Superior temporal gyrus (tissue), 1 donor: ENCODE measurements at regions not wholly inside any gene's neighbourhood (a gene's known extent, or its start where the extent isn't known, plus 50 kb on each side); places are given as distances from the start of the nearest gene placed in this dataset.
"Not testable (repeated sequence)": the region's sequence is repeated elsewhere in the genome, so short reads cannot be mapped to it uniquely, and the experiment has no call there.

Experiments
- DNase-seq: peaks from one replicate; pipeline ENCODE4 v3.0.0-alpha.2; 2016; ENCODE audit errors: extremely low spot score

DNA sequence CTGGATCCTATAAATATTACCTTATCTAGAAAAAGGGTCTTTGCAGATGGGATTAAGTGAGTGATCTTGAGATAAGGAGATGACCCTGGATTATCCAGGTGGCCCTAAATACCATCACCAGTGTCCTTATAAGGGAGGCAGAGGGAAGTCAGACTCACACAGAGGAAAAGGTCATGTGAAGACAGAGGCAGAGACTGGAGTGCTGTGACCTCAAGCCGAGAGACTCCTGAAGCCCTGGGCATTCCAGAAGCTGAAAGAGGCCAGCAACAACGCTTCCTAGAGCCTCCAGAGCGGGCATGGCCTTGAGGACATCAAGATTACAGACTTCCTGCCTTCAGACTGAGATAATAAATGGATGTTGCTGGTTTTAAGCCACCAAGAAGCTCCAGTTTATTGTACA is 118.8 kb downstream of the ATPSCKMT start:
- no peak for DNase-seq

DNA sequence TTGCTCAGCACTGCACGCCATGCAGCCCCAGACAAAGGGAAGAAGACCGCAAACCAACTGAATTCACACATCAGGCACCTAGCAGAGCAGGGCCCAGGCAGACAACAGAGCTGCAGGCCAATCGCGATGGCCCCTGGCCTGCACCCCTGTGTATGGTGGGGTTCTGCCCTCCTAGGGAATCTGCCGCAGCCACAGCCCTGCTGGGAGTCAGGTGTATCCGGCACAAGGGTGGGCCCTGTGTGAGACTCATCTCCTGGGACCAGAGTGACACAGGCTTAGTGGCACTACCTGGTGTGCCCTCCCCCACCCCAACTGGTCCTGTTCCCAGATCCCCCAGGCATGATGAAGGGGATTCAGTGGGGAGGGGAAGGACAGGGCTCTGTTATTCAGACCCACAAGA is 122.8 kb downstream of the ATPSCKMT start:
- no peak for DNase-seq

DNA sequence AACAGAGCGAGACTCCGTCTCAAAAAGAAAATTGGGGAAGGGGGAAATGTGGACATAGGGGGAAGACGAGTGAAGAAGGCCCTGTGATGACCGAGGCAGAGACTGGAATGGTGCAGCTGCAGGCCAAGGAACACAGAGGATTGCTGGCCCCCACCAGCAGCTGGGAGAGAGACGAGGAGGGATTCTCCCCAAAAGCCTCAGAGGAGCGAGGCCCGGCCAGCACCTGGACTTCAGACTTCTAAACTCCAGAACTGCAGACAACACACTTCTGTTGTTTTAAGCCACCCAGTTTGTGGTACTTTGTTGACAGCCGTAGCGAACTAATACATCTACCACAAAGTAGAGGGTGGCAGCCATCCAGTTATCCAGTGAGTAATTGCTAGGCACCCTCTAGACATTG is 124.6 kb downstream of the ATPSCKMT start:
- no peak for DNase-seq

DNA sequence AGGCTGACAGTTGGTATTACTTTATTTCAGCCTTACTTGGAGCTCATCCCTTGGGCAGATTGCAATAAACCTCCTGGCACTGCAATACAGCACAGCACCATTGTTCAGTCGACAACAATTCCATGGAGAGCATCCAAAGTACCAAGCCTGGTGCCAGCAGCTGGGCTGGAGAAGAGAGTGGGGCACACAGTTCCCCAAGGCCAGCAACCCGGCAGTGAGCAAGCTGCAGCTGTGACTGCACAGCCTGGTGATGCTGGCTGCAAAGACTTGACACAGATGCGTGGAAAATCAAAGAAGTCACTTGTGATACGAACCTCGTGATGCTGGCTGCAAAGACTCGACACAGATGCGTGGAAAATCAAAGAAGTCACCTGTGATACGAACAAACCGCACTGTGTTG is 125.4 kb downstream of the ATPSCKMT start:
- peak; percentile 98 for DNase-seq

DNA sequence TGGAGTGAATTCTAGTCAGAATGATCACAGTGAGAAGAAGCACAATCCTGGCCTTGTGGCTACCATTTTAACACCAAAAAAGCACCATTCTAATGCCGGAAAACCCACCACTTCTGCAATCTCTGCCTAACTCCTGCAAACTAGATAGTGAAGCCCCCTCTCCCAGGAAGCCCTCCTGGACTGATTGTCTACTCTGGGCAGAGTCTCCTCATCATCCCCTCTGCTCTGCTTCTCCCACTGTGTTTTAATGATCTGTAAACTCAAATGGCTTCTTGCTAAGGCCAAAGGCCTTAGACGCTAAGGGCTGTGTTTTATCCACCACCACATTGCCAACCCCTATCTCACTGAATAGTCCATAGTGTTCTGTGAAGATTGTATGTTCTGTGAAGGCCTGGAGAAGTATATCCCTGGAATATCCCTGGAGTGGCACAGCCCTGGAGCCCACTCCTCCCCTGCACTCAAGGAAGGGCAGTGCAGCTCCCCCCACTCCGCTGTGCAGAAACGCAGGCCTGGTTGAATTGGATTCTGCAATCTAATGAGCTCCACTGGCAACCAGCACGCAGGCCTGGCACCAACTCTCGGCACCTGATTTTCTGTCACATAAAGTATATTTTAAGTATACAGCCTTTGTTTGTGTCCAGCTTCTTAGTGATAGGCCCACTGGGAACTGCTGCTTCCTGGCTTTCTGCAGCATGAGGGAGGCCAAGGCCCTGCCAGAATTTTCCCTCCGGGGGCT is 126.3 kb downstream of the ATPSCKMT start:
- DNase-seq, result peak; percentile 64

DNA sequence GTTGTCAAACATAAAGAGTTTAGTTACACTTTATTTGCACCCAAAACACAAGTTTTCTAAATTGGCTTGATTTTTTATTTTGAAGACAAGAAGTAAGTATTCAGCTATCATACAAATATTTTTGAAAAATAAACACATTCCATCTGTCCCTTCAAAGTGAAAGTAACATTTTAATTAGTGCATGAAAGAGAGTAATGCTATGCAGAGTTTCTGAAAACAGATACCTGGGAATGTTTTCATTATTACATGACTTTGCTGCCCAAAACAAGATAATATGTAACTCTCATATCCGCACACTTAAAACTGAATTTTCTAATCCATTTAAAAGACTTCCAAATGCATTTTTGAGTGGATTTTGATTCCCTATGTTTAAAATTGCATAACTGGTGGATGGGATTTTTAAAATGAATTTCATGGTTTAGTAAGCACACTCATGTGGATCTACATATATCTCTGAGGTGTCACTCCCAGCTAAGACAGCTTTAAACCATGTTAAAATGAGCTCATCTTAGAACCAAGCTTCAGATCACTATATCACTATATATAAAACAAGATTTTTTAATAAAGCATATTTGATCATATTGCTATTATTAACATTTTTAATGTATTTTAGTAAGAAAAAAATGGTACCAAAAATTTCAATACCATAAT is 127.5 kb downstream of the ATPSCKMT start:
- DNase-seq, result peak; percentile 27

DNA sequence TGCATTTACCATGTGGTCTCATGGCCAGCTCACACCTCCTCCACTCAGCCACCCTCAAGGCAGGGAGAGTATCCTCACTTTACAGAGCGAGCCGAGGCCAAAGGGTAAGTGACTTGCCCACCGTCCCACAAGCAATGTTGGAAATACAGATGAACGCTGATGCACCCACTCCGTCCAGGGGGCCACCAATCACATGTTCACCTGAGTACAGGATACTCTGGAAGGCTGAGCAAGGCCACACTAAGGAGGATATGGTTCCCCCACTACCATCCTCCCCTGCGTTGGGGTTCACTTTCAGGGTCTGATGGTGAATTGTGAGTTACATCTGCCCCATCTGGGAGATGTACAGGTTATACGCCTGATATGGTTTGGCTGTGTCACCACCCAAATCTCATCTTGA is 128.8 kb downstream of the ATPSCKMT start:
- DNase-seq, result no peak

DNA sequence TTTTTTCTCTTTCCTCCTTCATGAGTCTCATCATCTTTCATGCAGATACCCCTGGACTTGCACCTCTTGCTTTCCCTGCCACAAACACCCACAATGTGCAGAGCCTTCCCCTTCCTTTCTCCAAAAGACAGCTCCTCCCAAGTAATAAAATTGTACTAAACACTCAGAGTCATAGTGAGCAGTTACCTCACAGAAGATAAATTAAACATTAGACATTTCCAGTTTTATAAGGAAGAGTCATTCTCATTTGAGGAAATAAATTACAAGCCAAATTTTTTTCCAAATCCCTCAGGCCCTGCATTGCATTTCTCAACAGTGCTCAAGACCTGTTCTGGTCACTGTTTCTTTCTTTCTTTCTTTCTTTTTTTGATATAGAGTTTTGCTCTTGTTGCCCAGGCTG is 131.5 kb downstream of the ATPSCKMT start:
- no peak for DNase-seq

DNA sequence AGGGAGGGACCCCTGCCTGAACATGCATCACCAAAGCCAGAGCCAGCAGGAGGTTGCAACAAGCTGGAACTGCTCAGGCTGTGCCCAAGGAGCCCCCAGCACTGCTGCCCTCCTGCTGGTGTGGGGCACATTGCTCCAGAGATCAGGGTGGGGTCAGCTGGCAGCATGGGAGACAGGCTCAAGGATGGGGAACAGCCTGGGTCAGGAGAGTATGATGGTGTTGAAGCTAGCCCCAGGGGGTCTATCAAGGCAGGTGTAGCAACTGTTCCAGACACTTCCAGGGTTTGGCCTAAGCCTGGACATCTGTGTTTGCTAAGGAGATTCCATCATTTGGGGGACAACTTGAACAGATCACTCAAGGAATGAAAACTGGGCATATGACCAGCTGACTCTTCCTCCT is 133.1 kb downstream of the ATPSCKMT start:
- no peak for DNase-seq

DNA sequence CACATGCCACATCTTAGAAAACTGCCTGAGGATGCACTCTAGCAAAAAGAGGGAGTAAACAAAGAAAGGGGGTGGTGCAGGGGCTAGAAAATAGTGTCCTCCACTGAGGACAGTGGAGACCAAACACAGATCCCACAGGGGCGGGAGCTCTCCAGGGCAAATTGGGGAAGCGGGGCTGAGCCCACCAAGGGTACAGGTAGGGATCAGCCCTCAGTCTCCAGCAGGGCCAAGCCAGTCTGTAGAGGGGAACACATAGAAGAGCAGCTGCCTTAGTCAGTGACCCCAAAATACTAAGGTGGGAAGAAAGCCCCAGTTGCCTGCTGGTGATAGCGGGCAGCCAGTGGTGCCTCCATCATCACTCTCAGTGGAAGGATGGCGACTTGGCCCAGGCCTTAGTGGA is 134.0 kb downstream of the ATPSCKMT start:
- DNase-seq, result no peak

DNA sequence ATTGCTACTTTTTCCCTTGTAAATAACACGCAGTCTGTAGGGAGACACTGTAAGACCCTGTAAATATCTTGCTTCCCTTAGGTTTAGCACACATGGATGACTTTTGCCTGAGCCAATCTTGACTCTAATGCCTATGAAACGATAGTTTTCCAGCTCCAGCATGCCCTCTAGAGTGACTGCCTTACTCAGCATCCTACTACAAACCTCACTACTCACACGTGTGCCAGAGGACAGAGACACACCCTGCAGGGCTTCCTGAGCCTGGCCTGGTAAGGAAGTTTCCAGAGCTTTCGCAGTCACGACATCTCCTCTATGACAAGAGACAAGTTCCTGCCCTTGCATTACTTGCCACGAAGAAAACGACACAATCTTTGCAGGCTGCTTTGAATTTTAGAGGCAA is 138.1 kb downstream of the ATPSCKMT start:
- peak; percentile 55 for DNase-seq

DNA sequence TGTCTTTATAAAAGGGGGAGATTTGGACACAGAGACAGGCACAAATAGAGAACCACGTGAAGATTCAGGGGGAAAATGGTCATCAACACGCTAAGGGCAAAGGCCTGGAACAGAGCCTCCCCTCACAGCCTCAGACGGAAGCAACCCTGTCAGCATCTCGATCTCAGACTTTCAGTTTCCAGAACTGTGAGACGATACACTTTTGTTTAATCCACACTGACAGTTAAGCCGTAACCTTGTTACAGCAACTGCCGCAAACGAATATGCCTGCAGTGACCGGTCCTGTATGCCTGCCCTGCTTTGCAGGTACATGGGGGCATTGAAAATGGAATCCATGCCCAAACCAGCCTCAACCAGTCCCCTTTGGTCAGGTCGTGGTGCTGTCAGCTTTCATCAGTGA is 139.5 kb downstream of the ATPSCKMT start:
- DNase-seq, result no peak

DNA sequence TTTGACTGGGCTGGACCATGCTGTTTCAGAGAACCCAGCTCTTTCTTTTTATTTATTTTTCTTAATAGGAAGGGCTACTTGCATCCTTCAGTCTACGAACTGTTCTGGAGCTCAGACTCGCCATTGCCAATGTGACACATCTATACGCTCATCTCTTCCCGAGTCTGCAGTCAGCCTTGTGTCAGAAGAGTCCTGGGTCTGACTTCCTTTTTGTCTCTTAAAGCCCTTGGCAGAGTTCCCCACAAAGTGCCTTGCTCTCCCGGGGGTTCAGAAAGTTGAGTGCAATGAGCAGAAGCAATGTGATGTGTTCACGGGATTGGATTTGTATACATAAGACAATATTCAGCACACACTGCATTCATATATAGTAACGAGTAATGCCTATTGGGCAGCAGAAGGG is 140.4 kb downstream of the ATPSCKMT start:
- DNase-seq, result no peak

DNA sequence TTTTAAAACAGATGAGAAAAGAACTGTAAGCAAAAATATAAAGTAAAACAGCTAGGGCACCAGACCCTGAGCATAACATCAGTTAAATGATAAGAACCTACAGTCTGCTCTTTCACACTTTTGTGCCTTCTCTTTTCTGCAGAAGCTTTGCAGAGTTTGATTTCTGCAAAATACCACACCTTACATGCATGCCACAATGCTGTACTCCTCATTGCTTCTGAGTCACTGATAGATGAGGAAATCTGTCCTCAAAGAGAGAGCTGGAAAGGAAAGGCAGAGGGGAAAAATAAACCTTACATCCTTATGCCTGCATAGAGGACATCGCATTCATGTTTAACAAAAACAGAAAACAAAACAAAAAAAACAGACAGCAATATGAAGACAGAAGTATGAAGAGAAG is 142.9 kb downstream of the ATPSCKMT start:
- no peak for DNase-seq

DNA sequence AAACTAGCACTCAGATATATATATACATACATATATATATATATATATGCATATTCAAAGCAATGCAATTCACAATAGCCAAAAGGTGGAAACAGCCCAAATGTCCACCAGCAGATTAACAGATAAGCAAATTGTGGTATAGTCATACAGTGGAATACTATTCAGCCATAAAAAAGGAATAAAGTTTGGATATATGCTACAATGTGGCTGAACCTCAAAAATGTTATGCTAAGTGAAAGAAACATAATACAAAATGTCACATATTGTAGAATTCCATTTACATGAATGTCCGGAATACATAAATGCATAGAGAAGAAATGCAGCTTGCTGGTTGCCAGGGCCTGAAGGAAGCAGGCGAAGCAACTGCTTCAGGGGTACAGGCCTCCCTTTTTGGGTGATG is 143.4 kb downstream of the ATPSCKMT start:
- no peak for DNase-seq

DNA sequence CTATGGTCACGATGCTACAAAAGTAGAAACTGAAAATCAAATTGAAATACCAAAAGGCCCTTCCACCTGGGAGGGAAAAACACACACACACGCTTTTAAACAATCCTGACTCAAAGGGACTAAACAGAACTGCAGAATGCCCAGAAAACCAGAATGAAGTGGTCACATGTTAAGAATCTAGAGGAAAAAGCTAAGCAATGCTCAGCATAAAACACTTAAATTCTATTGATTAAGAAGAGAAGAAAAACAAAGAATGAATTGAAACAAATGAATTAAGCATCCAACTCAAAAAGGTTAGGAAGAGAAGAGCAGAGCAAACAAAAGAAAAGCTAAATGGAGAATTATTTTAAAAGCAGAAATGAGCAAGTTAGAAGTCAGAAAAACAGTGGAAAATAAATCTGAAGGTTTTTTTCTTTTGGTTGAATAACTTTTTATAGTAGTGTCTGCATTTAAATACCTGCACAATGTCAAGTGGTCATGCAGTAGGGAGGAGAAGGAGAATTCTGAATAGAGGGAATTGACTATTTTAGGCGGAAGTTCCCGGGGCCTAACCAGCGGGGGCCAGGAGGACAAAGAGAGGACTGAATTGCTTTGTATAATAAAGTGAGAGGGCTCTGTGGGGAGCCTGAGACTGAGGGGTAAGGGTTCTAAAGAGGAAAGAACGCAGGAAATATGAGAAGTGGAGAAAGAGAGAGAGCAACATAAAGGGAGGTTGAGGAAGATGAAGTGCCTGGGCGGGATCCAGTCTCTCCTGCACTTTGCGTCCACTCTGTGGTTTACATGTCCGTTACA is 146.8 kb downstream of the ATPSCKMT start:
- no peak for DNase-seq

DNA sequence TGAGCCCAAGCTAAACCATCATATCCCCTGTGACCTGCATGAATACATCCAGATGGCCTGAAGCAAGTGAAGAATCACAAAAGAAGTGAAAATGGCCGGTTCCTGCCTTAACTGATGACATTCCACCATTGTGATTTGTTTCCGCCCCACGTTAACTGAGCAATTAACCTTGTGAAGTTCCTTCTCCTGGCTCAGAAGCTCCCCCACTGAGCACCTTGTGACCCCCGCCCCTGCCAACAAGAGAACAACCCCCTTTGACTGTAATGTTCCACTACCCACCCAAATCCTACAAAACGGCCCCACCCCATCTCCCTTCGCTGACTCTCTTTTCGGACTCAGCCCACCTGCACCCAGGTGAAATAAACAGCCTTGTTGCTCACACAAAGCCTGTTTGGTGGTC is 147.5 kb downstream of the ATPSCKMT start:
- DNase-seq, result not testable (repeated sequence)

DNA sequence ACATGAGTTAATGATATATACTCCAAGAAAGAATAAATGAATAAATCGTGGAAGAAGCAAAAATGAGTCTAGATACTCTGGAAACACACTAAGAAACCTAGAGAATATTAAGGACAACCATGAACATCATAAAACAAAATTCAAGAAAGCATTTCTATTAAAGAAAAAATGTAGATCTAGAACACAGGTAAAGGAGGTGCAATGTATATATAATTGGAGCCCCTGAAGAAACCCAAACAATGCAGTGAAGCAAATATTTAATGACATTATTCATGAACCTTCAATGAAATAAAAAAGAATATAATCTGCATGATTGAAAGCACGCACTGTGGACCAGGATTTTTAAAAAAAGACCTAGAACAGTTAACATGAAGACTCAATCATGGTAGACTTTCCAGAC is 150.1 kb downstream of the ATPSCKMT start:
- no peak for DNase-seq

DNA sequence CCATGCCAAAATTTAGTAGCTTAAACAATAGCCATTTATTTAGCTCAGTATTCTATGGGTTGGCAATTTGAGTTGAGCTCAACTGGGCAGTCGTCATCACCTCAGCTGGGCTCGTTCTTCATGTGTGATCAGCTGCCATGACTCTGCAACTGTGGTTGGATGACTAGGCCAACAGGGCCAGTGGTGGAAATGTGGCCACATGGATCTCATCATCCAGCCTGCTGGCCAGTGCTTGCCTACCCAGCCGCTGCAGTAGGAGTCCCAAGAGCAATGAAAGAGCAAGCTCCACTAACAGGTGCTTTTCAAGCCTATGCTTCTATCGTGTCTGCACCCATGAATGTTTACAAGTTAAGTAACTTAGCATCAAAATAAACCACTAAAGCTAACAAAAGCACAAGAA is 158.0 kb downstream of the ATPSCKMT start:
- DNase-seq, result no peak

DNA sequence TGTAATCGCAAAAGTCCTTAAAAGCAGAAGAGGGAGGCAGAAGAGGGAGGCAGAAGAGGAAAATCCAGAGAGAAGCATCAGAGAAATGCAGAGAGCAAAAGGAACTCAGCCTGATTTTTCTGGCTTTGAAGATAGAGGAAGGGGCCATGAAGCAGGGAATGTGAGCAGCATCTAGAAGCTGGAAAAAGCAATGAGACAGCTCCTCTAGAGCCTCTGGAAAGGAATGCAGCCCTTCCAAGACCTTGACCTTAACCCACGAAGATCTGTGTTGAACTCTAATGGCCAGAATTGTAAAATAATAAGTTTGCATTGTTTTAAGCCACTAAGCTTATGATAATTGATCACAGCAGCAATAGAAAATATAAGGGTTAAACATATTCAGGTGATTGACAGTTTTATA is 159.6 kb downstream of the ATPSCKMT start:
- no peak for DNase-seq

DNA sequence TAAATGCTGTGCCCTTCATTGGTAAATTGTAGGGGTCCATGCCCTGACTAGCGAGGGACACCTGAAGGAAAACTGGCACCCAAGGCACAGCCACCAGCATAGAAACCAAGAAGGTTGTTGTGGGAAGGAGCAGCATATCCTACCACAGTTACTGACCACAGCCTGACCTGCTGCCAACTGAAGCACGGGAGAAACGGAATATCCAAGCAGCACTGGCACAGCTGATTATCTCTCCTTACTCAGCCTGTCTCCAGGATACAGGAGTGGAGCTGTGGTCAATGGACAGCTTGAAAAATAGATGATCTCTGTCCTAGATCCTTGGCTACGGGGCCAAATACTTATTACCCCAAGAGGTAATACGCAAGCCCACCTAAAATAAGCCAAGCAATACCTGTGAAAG is 164.5 kb downstream of the ATPSCKMT start:
- no peak for DNase-seq

DNA sequence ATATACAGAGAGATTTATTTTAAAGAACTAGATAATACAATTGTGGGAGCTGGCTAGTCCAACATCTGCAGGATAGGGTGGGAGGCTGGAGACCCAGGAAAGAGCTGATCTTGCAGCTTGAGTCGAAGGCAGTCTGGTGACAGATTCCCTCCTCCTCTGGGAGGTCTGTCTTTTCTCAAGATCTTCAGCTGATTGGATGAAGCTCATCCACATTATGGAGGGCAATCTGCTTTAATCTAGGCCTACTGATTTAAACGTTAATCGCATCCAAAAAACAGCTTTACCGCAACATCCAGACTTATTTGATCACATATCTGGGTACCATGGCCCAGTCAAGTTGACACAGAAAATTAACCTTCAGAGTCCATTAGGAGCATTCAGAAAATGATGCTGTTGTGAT is 168.1 kb downstream of the ATPSCKMT start:
- DNase-seq, result no peak
